ENCODE measurements at regions not wholly inside any gene's neighbourhood (a gene's known extent, or its start where the extent isn't known, plus 50 kb on each side); places are given as distances from the start of the nearest gene placed in this dataset.

DNA sequence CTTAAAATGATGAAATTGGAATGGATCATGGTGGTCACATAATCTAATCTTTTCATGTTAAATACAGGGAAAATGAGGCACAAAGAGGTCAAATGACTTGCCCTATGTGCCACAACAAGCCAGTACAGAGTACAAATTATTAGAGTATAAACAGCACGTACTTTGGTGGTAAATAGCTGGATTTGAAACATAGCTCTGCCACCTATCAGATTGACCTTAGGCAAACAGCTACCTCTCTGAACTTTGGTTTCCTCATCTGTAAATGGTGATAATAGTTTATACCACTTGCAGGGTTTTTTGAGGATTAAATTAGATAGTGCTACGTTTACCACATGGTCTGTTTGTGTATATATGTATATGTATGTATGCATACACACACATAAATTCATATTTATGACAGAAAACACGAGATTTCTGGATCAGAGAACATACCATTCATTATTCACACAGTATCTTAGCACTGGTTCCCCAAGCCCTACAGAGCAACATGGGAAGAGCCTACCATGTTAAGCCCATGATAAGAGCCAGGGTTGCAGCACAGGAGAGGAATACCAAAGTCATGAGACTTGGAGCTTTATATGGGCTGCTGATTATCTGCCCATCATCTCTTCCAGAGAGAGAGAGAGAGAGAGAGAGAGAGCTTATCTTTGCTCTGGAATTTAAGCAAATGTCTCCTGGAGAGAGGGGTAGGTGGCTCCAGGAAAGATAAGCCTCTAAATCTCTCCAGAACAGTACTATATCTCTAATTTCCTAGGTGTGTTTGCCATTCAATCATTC, 73.5 kb downstream of the MDH1 start:
- Histone ChIP-seq H3K4me3 (ENCODE audit: low read length) (no peak overlapping the region), H3K9me2 (replicated peaks; ENCODE audit: insufficient read depth, low read length) (no peaks in the 10 kb centered on the region), H3K9me3 (replicated peaks; ENCODE audit: insufficient read depth, low read length) (no peaks in the 10 kb centered on the region), H3K79me2 (ENCODE audit: low read length) (no peaks in the 10 kb centered on the region), H3K36me3 (replicated peaks; ENCODE audit: insufficient read depth, low read length) (no peaks in the 10 kb centered on the region), H3K27me3 (replicated peaks; ENCODE audit: insufficient read depth, low read length) (no peaks in the 10 kb centered on the region), H3F3A (ENCODE audit: insufficient read depth, low read length) (no peaks in the 10 kb centered on the region), H3K27ac (ENCODE audit: low read length) (no peak overlapping the region), H3K4me2 (ENCODE audit: low read depth, low read length) (no peak overlapping the region), H3K9ac (ENCODE audit: low read length) (no peak overlapping the region), H3K4me1 (ENCODE audit: low read length) (no peaks in the 10 kb centered on the region), H2AFZ (ENCODE audit: low read length) (no peak overlapping the region), H4K20me1 (ENCODE audit: insufficient read depth, low read length) (no peaks in the 10 kb centered on the region)
- TF ChIP-seq, protein P1, sequence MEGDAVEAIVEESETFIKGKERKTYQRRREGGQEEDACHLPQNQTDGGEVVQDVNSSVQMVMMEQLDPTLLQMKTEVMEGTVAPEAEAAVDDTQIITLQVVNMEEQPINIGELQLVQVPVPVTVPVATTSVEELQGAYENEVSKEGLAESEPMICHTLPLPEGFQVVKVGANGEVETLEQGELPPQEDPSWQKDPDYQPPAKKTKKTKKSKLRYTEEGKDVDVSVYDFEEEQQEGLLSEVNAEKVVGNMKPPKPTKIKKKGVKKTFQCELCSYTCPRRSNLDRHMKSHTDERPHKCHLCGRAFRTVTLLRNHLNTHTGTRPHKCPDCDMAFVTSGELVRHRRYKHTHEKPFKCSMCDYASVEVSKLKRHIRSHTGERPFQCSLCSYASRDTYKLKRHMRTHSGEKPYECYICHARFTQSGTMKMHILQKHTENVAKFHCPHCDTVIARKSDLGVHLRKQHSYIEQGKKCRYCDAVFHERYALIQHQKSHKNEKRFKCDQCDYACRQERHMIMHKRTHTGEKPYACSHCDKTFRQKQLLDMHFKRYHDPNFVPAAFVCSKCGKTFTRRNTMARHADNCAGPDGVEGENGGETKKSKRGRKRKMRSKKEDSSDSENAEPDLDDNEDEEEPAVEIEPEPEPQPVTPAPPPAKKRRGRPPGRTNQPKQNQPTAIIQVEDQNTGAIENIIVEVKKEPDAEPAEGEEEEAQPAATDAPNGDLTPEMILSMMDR (IDR thresholded peaks at IDR 0.05; ENCODE audit: low read length): no peak
- TF ChIP-seq EZH2 (optimal IDR thresholded peaks at IDR 0.05; ENCODE audit: low read depth, low read length): no peak
- TF ChIP-seq EZH2phosphoT487 (IDR thresholded peaks at IDR 0.05; ENCODE audit: low read length): no peak
- no peak for DNase-seq

GRCh38 chr2:63663013-63663864, 74.5 kb downstream of the MDH1 start:
- H3K9me2 ChIP-seq (replicated peaks; ENCODE audit: insufficient read depth, low read length): no peaks in the 10 kb centered on the region
- no peak overlapping the region for H3K4me3 ChIP-seq (ENCODE audit: low read length)
- no peaks in the 10 kb centered on the region for H3K4me1 ChIP-seq (ENCODE audit: low read length)
- H3K79me2 ChIP-seq (ENCODE audit: low read length): no peaks in the 10 kb centered on the region
- no peak overlapping the region for H2AFZ ChIP-seq (ENCODE audit: low read length)
- H3K9me3 ChIP-seq (replicated peaks; ENCODE audit: insufficient read depth, low read length): no peaks in the 10 kb centered on the region
- H3K27ac ChIP-seq (ENCODE audit: low read length): no peak overlapping the region
- no peak overlapping the region for H3K4me2 ChIP-seq (ENCODE audit: low read depth, low read length)
- no peaks in the 10 kb centered on the region for H4K20me1 ChIP-seq (ENCODE audit: insufficient read depth, low read length)
- H3K27me3 ChIP-seq (replicated peaks; ENCODE audit: insufficient read depth, low read length): no peaks in the 10 kb centered on the region
- no peak overlapping the region for H3K9ac ChIP-seq (ENCODE audit: low read length)
- DNase-seq: no peak
- H3K36me3 ChIP-seq (replicated peaks; ENCODE audit: insufficient read depth, low read length): no peaks in the 10 kb centered on the region
- H3F3A ChIP-seq (ENCODE audit: insufficient read depth, low read length): no peaks in the 10 kb centered on the region
- TF ChIP-seq EZH2 (optimal IDR thresholded peaks at IDR 0.05; ENCODE audit: low read depth, low read length): no peak
- no peak for TF ChIP-seq EZH2phosphoT487 (IDR thresholded peaks at IDR 0.05; ENCODE audit: low read length)
- TF ChIP-seq, protein P1 (IDR thresholded peaks at IDR 0.05; ENCODE audit: low read length): no peak

- H3K27me3 ChIP-seq (replicated peaks; ENCODE audit: insufficient read depth, low read length): no peaks in the 10 kb centered on the region
- H3F3A ChIP-seq (ENCODE audit: insufficient read depth, low read length): no peaks in the 10 kb centered on the region
These were observed 76.3 kb downstream of the MDH1 start for GRCh38 chr2:63665091-63665490.

More at GRCh38 chr2:63665091-63665490, 76.3 kb downstream of the MDH1 start:
- no peak overlapping the region for H3K27ac ChIP-seq (ENCODE audit: low read length)
- H3K4me1 ChIP-seq (ENCODE audit: low read length): no peaks in the 10 kb centered on the region
- H4K20me1 ChIP-seq (ENCODE audit: insufficient read depth, low read length): no peaks in the 10 kb centered on the region
- no peak overlapping the region for H3K9ac ChIP-seq (ENCODE audit: low read length)
- no peak overlapping the region for H3K4me2 ChIP-seq (ENCODE audit: low read depth, low read length)
- TF ChIP-seq EZH2 (optimal IDR thresholded peaks at IDR 0.05; ENCODE audit: low read depth, low read length): no peak
- TF ChIP-seq, protein P1 (IDR thresholded peaks at IDR 0.05; ENCODE audit: low read length): no peak
- TF ChIP-seq EZH2phosphoT487 (IDR thresholded peaks at IDR 0.05; ENCODE audit: low read length): no peak
- H3K9me2 ChIP-seq (replicated peaks; ENCODE audit: insufficient read depth, low read length): no peaks in the 10 kb centered on the region
- H3K79me2 ChIP-seq (ENCODE audit: low read length): no peaks in the 10 kb centered on the region
- H3K9me3 ChIP-seq (replicated peaks; ENCODE audit: insufficient read depth, low read length): no peaks in the 10 kb centered on the region
- H2AFZ ChIP-seq (ENCODE audit: low read length): no peak overlapping the region
- DNase-seq: no peak
- H3K4me3 ChIP-seq (ENCODE audit: low read length): no peak overlapping the region
- no peaks in the 10 kb centered on the region for H3K36me3 ChIP-seq (replicated peaks; ENCODE audit: insufficient read depth, low read length)
